SK-N-MC (cell line): ENCODE measurements at regions not wholly inside any gene's neighbourhood (a gene's known extent, or its start where the extent isn't known, plus 50 kb on each side); places are given as distances from the start of the nearest gene placed in this dataset.
"Not testable (repeated sequence)": the region's sequence is repeated elsewhere in the genome, so short reads cannot be mapped to it uniquely, and the experiment has no call there.

ENCODE experiments used
- DNase-seq: peaks from one replicate; pipeline ENCODE4 v3.0.0-alpha.2; 2011; ENCODE audit warnings: low read depth, low spot score
- H3K27ac ChIP-seq: fragments of 200-600 bp; sonication (generic); 2 replicates; pipeline ENCODE4 v1.5.1; 2016; ENCODE audit warnings: mixed run types
- H3K36me3 ChIP-seq: fragments of 200-600 bp; sonication (generic); 2 replicates; pipeline ENCODE4 v1.6.1; 2017; ENCODE audit warnings: antibody characterized with exemption, low read length, mixed read lengths; ENCODE audit not compliant: insufficient read depth
- H3K4me3 ChIP-seq: fragments of 200-600 bp; sonication (generic); 2 replicates; pipeline ENCODE4 v1.5.1; 2016
- H3K9ac ChIP-seq: fragments of 200-600 bp; sonication (generic); 2 replicates; pipeline ENCODE4 v1.8.0; 2017; ENCODE audit warnings: mixed run types, mixed read lengths; ENCODE audit not compliant: insufficient read length
- H3K9me3 ChIP-seq: fragments of 200-600 bp; sonication (generic); 2 replicates; pipeline ENCODE4 v1.6.1; 2017; ENCODE audit warnings: low read depth, mild to moderate bottlenecking, antibody characterized with exemption, low read length, moderate library complexity, mixed read lengths
- EZH2 ChIP-seq: fragments of 200-600 bp; sonication (generic); IDR thresholded peaks from one replicate; pipeline ENCODE4 v1.6.1; 2017; ENCODE audit warnings: antibody characterized with exemption
- FOXP2 ChIP-seq: optimal IDR thresholded peaks from 2 replicates; pipeline ENCODE3; 2011; ENCODE audit warnings: mild to moderate bottlenecking, moderate library complexity; ENCODE audit not compliant: insufficient read depth; ENCODE audit errors: extremely low read length, control extremely low read depth
- POLR2AphosphoS5 ChIP-seq: IDR thresholded peaks from 2 replicates; pipeline ENCODE4 v1.6.1; 2012; ENCODE audit warnings: mild to moderate bottlenecking, low read depth, low read length, borderline replicate concordance

DNA sequence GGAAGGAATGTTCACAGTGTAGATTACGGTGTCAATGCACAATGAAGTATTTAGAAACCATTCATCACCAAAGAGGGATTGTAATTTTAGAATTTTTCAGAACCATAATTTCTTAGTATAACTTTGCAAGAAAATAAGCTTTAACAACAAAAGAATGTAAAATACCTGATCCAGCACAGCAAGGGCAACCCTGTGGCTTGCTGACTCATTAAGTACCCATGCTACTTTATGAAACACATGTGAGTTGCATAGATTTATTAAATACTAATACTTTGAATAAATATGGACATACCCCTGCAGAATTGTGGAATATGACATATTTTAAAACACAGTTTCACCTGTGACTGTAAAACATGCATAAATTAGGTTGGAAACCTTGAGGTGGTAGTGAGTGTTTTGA lies 281.3 kb downstream of the ZNF248 start:
- Histone ChIP-seq H3K4me3 (no peak overlapping the region), H3K9me3 (no peaks in the 10 kb centered on the region), H3K36me3 (no peaks in the 10 kb centered on the region), H3K27ac (no peak overlapping the region), H3K9ac (no peak overlapping the region)
- no peak for TF ChIP-seq EZH2
- no peak for TF ChIP-seq FOXP2
- TF ChIP-seq POLR2AphosphoS5 = no peak
- no peak for DNase-seq

- DNase-seq = no peak
- Histone ChIP-seq H3K36me3 (no peaks in the 10 kb centered on the region), H3K9me3 (no peaks in the 10 kb centered on the region), H3K9ac (no peak overlapping the region), H3K27ac (no peak overlapping the region), H3K4me3 (no peak overlapping the region)
- TF ChIP-seq FOXP2 (no peak), EZH2 (no peak), POLR2AphosphoS5 (no peak)
These were observed 285.2 kb downstream of the ZNF248 start for GRCh38 chr10:37572206-37572605.

- TF ChIP-seq POLR2AphosphoS5 (no peak), EZH2 (no peak), FOXP2 (no peak)
- Histone ChIP-seq H3K27ac (no peak overlapping the region), H3K9ac (no peak overlapping the region), H3K4me3 (no peak overlapping the region), H3K9me3 (no peaks in the 10 kb centered on the region), H3K36me3 (no peaks in the 10 kb centered on the region)
- DNase-seq = no peak
These were observed 291.1 kb downstream of the ZNF248 start for GRCh38 chr10:37566332-37566731.

DNA sequence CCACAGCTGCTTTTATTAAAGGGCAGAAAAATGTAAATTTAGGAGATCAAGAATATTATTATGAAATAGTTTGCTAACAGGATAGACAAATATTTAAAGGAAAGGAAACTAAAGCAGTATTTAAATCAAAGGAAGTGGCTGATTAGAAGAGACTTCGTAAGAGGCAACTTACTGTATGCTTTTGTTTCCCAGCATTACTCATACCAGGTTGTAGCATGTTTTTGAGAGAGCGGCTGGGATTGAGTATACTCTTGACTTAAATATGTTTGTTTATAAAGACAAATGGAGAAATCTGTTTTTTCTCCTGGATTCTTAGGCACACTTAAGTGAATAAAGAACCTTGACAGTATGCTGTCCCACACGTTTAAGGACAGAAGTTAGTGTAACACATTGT lies 293.7 kb downstream of the ZNF248 start:
- no peak for TF ChIP-seq POLR2AphosphoS5
- no peak for TF ChIP-seq FOXP2
- Histone ChIP-seq H3K9ac (no peak overlapping the region), H3K27ac (no peak overlapping the region), H3K4me3 (no peak overlapping the region), H3K9me3 (no peaks in the 10 kb centered on the region), H3K36me3 (no peaks in the 10 kb centered on the region)
- DNase-seq = no peak

GRCh38 chr10:37563107-37563714 lies 294.2 kb downstream of the ZNF248 start:
- H3K4me3 ChIP-seq = no peak overlapping the region
- no peaks in the 10 kb centered on the region for H3K9me3 ChIP-seq
- TF ChIP-seq POLR2AphosphoS5 = no peak
- no peak for TF ChIP-seq FOXP2
- no peak for TF ChIP-seq EZH2
- H3K27ac ChIP-seq = no peak overlapping the region
- no peaks in the 10 kb centered on the region for H3K36me3 ChIP-seq
- no peak overlapping the region for H3K9ac ChIP-seq
- no peak for DNase-seq

DNA sequence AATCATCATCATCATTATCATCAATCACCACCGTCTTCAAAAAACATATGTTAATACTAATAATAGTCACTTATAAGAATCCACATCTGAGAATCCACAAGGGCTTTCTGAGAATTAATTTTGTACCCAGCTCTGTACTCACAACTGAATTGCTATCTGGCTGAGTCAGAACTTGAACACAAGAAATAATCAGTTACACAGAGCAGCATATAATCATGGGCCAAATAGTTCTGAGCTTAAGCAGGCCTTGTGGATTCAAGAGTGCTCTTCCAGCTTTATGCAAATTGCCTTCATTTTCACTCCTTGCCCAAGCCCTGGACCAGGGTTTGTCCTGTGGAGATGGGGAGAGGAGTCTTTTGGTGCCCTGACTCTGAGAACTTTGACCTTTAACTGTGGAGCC lies 304.5 kb downstream of the ZNF248 start:
- Histone ChIP-seq H3K36me3 (no peaks in the 10 kb centered on the region), H3K4me3 (no peak overlapping the region), H3K9me3 (no peaks in the 10 kb centered on the region), H3K27ac (no peak overlapping the region), H3K9ac (no peak overlapping the region)
- DNase-seq = no peak
- no peak for TF ChIP-seq EZH2
- no peak for TF ChIP-seq FOXP2
- TF ChIP-seq POLR2AphosphoS5 = no peak

GRCh38 chr10:37549054-37549453 lies 308.4 kb downstream of the ZNF248 start:
- H3K36me3 ChIP-seq = no peaks in the 10 kb centered on the region
- DNase-seq = no peak
- TF ChIP-seq FOXP2 = no peak
- TF ChIP-seq POLR2AphosphoS5 = no peak
- TF ChIP-seq EZH2 = no peak
- no peaks in the 10 kb centered on the region for H3K9me3 ChIP-seq
- no peak overlapping the region for H3K9ac ChIP-seq
- H3K27ac ChIP-seq = no peak overlapping the region
- no peak overlapping the region for H3K4me3 ChIP-seq

GRCh38 chr10:37535459-37536246 lies 321.8 kb downstream of the ZNF248 start:
- no peaks in the 10 kb centered on the region for H3K36me3 ChIP-seq
- H3K4me3 ChIP-seq = no peak overlapping the region
- no peak for TF ChIP-seq FOXP2
- TF ChIP-seq POLR2AphosphoS5 = no peak
- no peak for TF ChIP-seq EZH2
- H3K9ac ChIP-seq = no peak overlapping the region
- H3K9me3 ChIP-seq = no peaks in the 10 kb centered on the region
- no peak overlapping the region for H3K27ac ChIP-seq
- no peak for DNase-seq

- no peak overlapping the region for H3K27ac ChIP-seq
- H3K4me3 ChIP-seq = no peak overlapping the region
- DNase-seq = no peak
- H3K9ac ChIP-seq = no peak overlapping the region
- H3K9me3 ChIP-seq = no peaks in the 10 kb centered on the region
- no peaks in the 10 kb centered on the region for H3K36me3 ChIP-seq
- TF ChIP-seq EZH2 (no peak), FOXP2 (no peak), POLR2AphosphoS5 (no peak)
These were observed 323.2 kb downstream of the ZNF248 start for GRCh38 chr10:37534166-37534565.

DNA sequence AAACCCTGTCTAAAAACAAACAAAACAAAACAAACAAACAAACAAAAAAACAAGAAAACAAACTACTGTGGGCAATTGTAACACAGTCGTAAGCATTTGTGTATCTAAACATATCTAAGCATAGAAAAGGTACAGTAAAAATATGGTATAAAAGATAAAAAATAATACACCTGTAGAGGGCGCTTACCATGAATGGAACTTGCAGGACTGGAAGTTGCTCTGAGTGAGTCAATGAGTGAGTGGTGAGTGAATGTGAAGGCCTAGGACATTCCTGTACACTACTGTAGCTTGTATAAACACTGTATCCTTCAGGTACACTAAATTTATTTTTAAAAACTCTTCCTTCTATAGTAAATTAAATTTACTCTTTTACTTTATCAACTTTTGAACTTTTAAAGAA lies 332.0 kb downstream of the ZNF248 start:
- not testable (repeated sequence) for H3K36me3 ChIP-seq, H3K4me3 ChIP-seq, H3K27ac ChIP-seq, H3K9me3 ChIP-seq, DNase-seq, H3K9ac ChIP-seq
